Calu3 (cell line): ENCODE measurements at regions not wholly inside any gene's neighbourhood (a gene's known extent, or its start where the extent isn't known, plus 50 kb on each side); places are given as distances from the start of the nearest gene placed in this dataset.
A peak's percentile ranks its signal among the peaks of the same experiment; 100 is the strongest.

ENCODE experiments used
- BruUV-seq: library from RNA; stranded (reverse); fragments of 400-500 nt; replicated peaks from 2 replicates; lab custom pipeline; 2021; lab: Mats Ljungman, UMichigan
- CTCF ChIA-PET: fragments of 300-600 bp; sonication (Branson Sonifier 250); formaldehyde crosslinking; loops from one replicate; lab custom pipeline; 2022; ENCODE audit warnings: antibody characterized with exemption; lab: Charles Lee
- DNase-seq: peaks from one replicate; pipeline ENCODE4 v3.0.0; 2022
- H3K27ac Mint-ChIP-seq: one replicate; pipeline ENCODE4 v1.8.0; 2022; ENCODE audit warnings: mixed read lengths; ENCODE audit not compliant: unreplicated experiment
- H3K27me3 Mint-ChIP-seq: one replicate; pipeline ENCODE4 v1.8.0; 2022; ENCODE audit warnings: mixed read lengths; ENCODE audit not compliant: unreplicated experiment
- H3K36me3 Mint-ChIP-seq: one replicate; pipeline ENCODE4 v1.8.0; 2022; ENCODE audit warnings: mild to moderate bottlenecking, moderate library complexity, mixed read lengths; ENCODE audit not compliant: insufficient read depth, unreplicated experiment
- H3K4me1 Mint-ChIP-seq: one replicate; pipeline ENCODE4 v1.8.0; 2022; ENCODE audit warnings: mild to moderate bottlenecking, low read depth, mixed read lengths; ENCODE audit not compliant: unreplicated experiment
- H3K4me3 Mint-ChIP-seq: one replicate; pipeline ENCODE4 v1.8.0; 2022; ENCODE audit warnings: mild to moderate bottlenecking, low read depth, moderate library complexity, mixed read lengths; ENCODE audit not compliant: unreplicated experiment
- H3K9me3 Mint-ChIP-seq: one replicate; pipeline ENCODE4 v1.8.0; 2022; ENCODE audit warnings: low read depth, mixed read lengths; ENCODE audit not compliant: unreplicated experiment
- CTCF ChIP-seq: fragments of 200-600 bp; IDR thresholded peaks from one replicate; pipeline ENCODE4 v1.8.0; 2022; ENCODE audit warnings: antibody characterized with exemption; ENCODE audit not compliant: unreplicated experiment
- intact Hi-C: fragments of 100-400 bp; cut with micrococcal nuclease; formaldehyde crosslinking; loops from one replicate; pipeline ENCODE4 v1.10.0; 2022; ENCODE audit not compliant: unreplicated experiment

DNA sequence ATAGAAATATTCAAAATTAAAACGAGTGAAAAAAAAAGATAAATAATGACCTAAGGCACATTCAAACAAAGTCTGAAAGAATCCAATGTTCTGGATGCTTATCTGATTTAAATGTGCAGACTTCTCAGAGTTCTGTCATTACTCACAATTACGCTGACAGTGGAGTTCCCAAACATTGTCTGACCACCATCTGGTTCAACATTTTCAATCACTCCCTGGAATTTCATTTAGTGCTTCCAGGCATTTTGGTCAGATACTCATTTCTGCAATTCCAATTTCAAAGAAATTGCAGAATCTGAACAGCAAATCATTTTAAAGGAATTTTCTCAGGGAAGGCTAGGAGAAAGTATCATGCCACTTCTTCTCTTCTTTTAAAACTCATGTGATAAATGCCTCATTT is 398.2 kb upstream of the PDE3A start:
- Mint-ChIP-seq H3K36me3 (peaks cover 12% of the 10 kb centered on the region), H3K4me3 (no peak overlapping the region), H3K9me3 (peaks cover 1% of the 10 kb centered on the region), H3K27ac (peak overlapping the region; percentile 66), H3K27me3 (no peaks in the 10 kb centered on the region), H3K4me1 (peaks cover 58% of the 10 kb centered on the region)
- no peak for TF ChIP-seq CTCF
- no peak for DNase-seq
- CTCF ChIA-PET: no interaction called here
- no TSS peak for BruUV-seq
- intact Hi-C loops: loop anchor here (2.0 to 5.0 kb wide), 2 partner anchors 55 to 213 kb away; no protein-coding TSS in a partner anchor

GRCh38 chr12:19970821-19971220 is 397.5 kb upstream of the PDE3A start:
- intact Hi-C loops: loop anchor here (1.0 to 5.0 kb wide), 3 partner anchors 24 to 214 kb away; no protein-coding TSS in a partner anchor
- no peaks in the 10 kb centered on the region for H3K27me3 Mint-ChIP-seq
- H3K36me3 Mint-ChIP-seq: peaks cover 12% of the 10 kb centered on the region
- TSS peak; percentile 92 for BruUV-seq
- H3K4me3 Mint-ChIP-seq: peak overlapping the region; percentile 42
- peaks cover 3% of the 10 kb centered on the region for H3K9me3 Mint-ChIP-seq
- peak overlapping the region; percentile 84 for H3K27ac Mint-ChIP-seq
- DNase-seq: no peak
- peaks cover 58% of the 10 kb centered on the region for H3K4me1 Mint-ChIP-seq
- CTCF ChIA-PET: interaction anchor here (0.6 to 1.8 kb wide), 5 partner anchors 55 to 313 kb away, joined by 3 to 10 read pairs (median 4); no protein-coding TSS in a partner anchor
- no peak for TF ChIP-seq CTCF

DNA sequence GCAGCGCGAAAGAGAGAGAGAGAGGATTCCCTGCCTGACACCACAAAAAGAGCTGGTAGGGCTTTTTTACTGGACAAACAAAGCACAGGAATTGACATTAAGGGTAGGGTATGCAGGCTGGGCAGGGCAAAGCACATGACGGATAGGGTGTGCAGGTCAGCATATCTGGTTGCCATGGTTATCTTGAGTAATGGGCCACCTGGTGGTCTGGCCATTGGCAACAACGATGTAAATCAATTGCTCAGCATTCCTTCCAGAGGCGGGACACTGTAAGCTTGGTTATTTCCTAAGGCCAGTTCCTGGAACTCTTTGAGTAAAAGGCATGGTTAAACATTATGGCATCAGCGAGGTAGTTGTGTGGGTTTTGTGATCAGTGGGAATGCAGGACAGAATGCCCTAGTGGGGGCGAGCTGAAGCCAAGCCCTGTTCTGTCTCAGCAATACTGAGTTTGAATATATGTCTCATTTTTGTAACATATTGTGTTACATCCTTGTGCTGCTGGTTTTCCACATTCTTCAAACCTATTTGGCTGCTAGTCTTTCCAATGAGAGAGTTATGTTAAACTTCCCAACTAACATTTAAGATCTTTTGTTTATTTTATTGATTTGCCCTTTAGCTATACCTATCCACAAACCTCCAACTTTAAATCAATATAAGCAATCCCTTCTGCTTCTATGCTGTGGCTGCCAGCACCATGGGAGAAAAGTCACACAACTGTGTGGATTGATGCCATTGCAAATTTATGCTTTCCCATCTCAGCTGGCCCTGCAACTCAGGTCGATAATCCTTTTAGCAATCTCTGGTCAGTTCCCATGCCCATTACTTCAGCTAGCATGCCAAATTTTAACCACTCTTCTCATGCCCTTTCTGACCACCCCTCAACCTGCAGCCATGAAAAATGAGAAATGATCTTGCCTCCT is 396.7 kb upstream of the PDE3A start:
- TSS peak; percentile 70 for BruUV-seq
- peaks cover 3% of the 10 kb centered on the region for H3K9me3 Mint-ChIP-seq
- H3K27ac Mint-ChIP-seq: peak overlapping the region; percentile 84
- H3K27me3 Mint-ChIP-seq: no peaks in the 10 kb centered on the region
- no peak for TF ChIP-seq CTCF
- peak; percentile 88 for DNase-seq
- peak overlapping the region; percentile 42 for H3K4me3 Mint-ChIP-seq
- intact Hi-C loops: loop anchor here (1.0 to 5.0 kb wide), 3 partner anchors 24 to 214 kb away; no protein-coding TSS in a partner anchor
- CTCF ChIA-PET: interaction anchor here (0.6 to 1.8 kb wide), 7 partner anchors 10 to 448 kb away, joined by 3 to 10 read pairs (median 4); no protein-coding TSS in a partner anchor
- H3K36me3 Mint-ChIP-seq: peaks cover 12% of the 10 kb centered on the region
- peaks cover 58% of the 10 kb centered on the region for H3K4me1 Mint-ChIP-seq

DNA sequence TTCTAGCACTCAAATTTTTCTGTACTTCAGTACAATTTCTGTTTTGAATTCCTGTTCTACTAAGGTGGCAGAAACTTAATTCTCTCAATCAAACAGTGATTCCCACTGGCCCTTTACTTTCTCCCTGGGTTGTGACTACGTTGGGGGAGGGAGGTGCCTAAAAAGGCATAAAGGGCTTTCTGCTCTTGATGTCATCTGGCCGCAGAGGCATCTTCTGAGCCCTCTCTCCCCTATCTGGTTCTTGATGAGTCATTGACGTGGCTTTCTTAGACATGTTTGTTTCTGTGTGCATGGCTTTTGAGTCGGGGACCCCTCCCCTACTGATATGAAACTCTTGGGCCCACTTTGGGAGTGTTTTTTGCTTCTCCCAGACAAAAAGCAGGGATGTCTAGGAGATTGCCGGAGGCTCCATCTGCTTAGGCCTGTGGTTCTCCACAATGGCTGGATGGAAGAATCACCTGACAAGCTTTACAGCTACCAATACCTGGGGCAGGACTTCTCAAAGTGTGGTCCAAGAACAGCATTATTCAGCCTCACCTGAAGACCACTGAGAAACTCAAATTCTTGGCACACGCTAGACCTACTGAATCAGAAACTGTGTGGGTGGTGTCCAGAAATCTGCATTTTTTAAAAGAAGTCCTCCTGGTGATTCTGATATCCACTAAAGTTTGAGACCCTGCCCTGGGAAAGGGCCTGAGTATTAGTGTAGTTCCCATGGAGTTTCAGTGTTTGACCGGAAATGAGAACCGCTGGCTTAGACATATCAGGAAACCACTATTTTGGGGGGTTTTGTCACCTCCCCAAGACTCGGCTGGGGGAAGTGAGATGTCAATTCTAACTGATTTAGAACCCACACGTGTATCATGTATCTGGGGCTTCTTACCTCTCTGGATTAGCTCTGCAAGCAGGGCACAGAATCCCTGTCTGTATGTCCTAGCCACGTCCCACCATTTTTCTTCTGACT is 395.7 kb upstream of the PDE3A start:
- peaks cover 49% of the 10 kb centered on the region for H3K4me1 Mint-ChIP-seq
- TF ChIP-seq CTCF: no peak
- intact Hi-C loops: loop anchor here (5.0 kb wide), 1 partner anchor 215 kb away; no protein-coding TSS in a partner anchor
- CTCF ChIA-PET: interaction anchor here (1.6 to 1.8 kb wide), 2 partner anchors 57 to 234 kb away, joined by 5 to 10 read pairs; no protein-coding TSS in a partner anchor
- peak overlapping the region; percentile 84 for H3K27ac Mint-ChIP-seq
- DNase-seq: peak; percentile 21
- peak overlapping the region; percentile 42 for H3K4me3 Mint-ChIP-seq
- H3K36me3 Mint-ChIP-seq: peaks cover 12% of the 10 kb centered on the region
- peaks cover 3% of the 10 kb centered on the region for H3K9me3 Mint-ChIP-seq
- no TSS peak for BruUV-seq
- no peaks in the 10 kb centered on the region for H3K27me3 Mint-ChIP-seq
